Loucy (cell line): ENCODE measurements at regions not wholly inside any gene's neighbourhood (a gene's known extent, or its start where the extent isn't known, plus 50 kb on each side); places are given as distances from the start of the nearest gene placed in this dataset.

Experiments
- H2AFZ ChIP-seq: fragments of 200-600 bp; sonication (generic); 2 replicates; pipeline ENCODE4 v1.6.0; 2016; ENCODE audit warnings: antibody characterized with exemption, mild to moderate bottlenecking, low read length, moderate library complexity
- H3F3A ChIP-seq: fragments of 200-600 bp; 2 replicates; pipeline ENCODE4 v1.6.0; 2016; ENCODE audit warnings: antibody characterized with exemption, low read depth, mild to moderate bottlenecking
- H3K27me3 ChIP-seq: fragments of 200-600 bp; sonication (generic); 2 replicates; pipeline ENCODE4 v1.6.1; 2014; ENCODE audit warnings: low read length, mild to moderate bottlenecking; ENCODE audit not compliant: insufficient read depth, poor library complexity, severe bottlenecking
- H3K36me3 ChIP-seq: fragments of 200-600 bp; sonication (generic); 2 replicates; pipeline ENCODE4 v1.6.1; 2016; ENCODE audit warnings: low read length; ENCODE audit not compliant: insufficient read depth
- H3K4me1 ChIP-seq: fragments of 200-600 bp; sonication (generic); 2 replicates; pipeline ENCODE4 v1.5.1; 2014; ENCODE audit warnings: low read length, mild to moderate bottlenecking; ENCODE audit not compliant: insufficient read depth, poor library complexity, severe bottlenecking
- H3K4me2 ChIP-seq: fragments of 200-600 bp; sonication (generic); 2 replicates; pipeline ENCODE4 v1.6.0; 2014; ENCODE audit warnings: antibody characterized with exemption, low read length, low read depth, mild to moderate bottlenecking; ENCODE audit not compliant: poor library complexity, severe bottlenecking
- H3K4me3 ChIP-seq: fragments of 200-600 bp; sonication (generic); 2 replicates; pipeline ENCODE4 v1.5.1; 2014; ENCODE audit warnings: low read length, mild to moderate bottlenecking, mixed read lengths; ENCODE audit not compliant: poor library complexity, severe bottlenecking
- H3K79me2 ChIP-seq: fragments of 200-600 bp; sonication (generic); 2 replicates; pipeline ENCODE4 v1.6.1; 2014; ENCODE audit warnings: low read length; ENCODE audit not compliant: insufficient read depth
- H3K9ac ChIP-seq: fragments of 200-600 bp; sonication (generic); 2 replicates; pipeline ENCODE4 v1.6.0; 2014; ENCODE audit warnings: mild to moderate bottlenecking, low read depth, low read length, moderate library complexity; ENCODE audit not compliant: poor library complexity, severe bottlenecking
- H3K9me2 ChIP-seq: fragments of 200-600 bp; sonication (generic); replicated peaks from 2 replicates; pipeline ENCODE4 v1.6.1; 2016; ENCODE audit warnings: low read depth, low read length, mixed read lengths
- H3K9me3 ChIP-seq: fragments of 200-600 bp; sonication (generic); 2 replicates; pipeline ENCODE4 v1.6.1; 2014; ENCODE audit warnings: mild to moderate bottlenecking, antibody characterized with exemption, low read length, low read depth; ENCODE audit not compliant: insufficient read depth
- H4K20me1 ChIP-seq: fragments of 200-600 bp; sonication (generic); 2 replicates; pipeline ENCODE4 v1.6.0; 2014; ENCODE audit warnings: antibody characterized with exemption, low read length, mild to moderate bottlenecking; ENCODE audit not compliant: insufficient read depth, poor library complexity, severe bottlenecking
- CTCF ChIP-seq: fragments of 200-600 bp; sonication (generic); conservative IDR thresholded peaks from 2 replicates; pipeline ENCODE4 v1.5.1; 2014; ENCODE audit warnings: mild to moderate bottlenecking, antibody characterized with exemption, low read length
- EZH2phosphoT487 ChIP-seq: fragments of 200-600 bp; IDR thresholded peaks from 2 replicates; pipeline ENCODE4 v1.6.1; 2018; ENCODE audit warnings: antibody characterized with exemption, mild to moderate bottlenecking, moderate library complexity, borderline replicate concordance

- no peaks in the 10 kb centered on the region for H3F3A ChIP-seq
- no peak overlapping the region for H3K4me3 ChIP-seq
- no peaks in the 10 kb centered on the region for H4K20me1 ChIP-seq
- no peaks in the 10 kb centered on the region for H3K36me3 ChIP-seq
- no peak overlapping the region for H3K4me2 ChIP-seq
- H3K27me3 ChIP-seq: no peaks in the 10 kb centered on the region
- no peaks in the 10 kb centered on the region for H3K9me2 ChIP-seq
- no peaks in the 10 kb centered on the region for H3K9me3 ChIP-seq
- H3K9ac ChIP-seq: no peak overlapping the region
- H3K4me1 ChIP-seq: no peaks in the 10 kb centered on the region
- H2AFZ ChIP-seq: no peak overlapping the region
- TF ChIP-seq CTCF: no peak
- TF ChIP-seq EZH2phosphoT487: no peak
- no peaks in the 10 kb centered on the region for H3K79me2 ChIP-seq
These were observed 130.6 kb downstream of the ATP23 start for GRCh38 chr12:58071994-58072393.

GRCh38 chr12:58074259-58074658 is 132.9 kb downstream of the ATP23 start:
- Histone ChIP-seq H3K4me1 (no peaks in the 10 kb centered on the region), H3K9me2 (no peaks in the 10 kb centered on the region), H3K9me3 (no peaks in the 10 kb centered on the region), H3K27me3 (no peaks in the 10 kb centered on the region), H3K9ac (no peak overlapping the region), H4K20me1 (no peaks in the 10 kb centered on the region), H3K4me2 (no peak overlapping the region), H3K79me2 (no peaks in the 10 kb centered on the region), H3F3A (no peaks in the 10 kb centered on the region), H3K36me3 (no peaks in the 10 kb centered on the region), H2AFZ (no peak overlapping the region), H3K4me3 (no peak overlapping the region)
- no peak for TF ChIP-seq CTCF
- no peak for TF ChIP-seq EZH2phosphoT487

- Histone ChIP-seq H3K9me3 (no peaks in the 10 kb centered on the region), H3K4me3 (no peak overlapping the region), H3K27me3 (no peaks in the 10 kb centered on the region), H3K9me2 (no peaks in the 10 kb centered on the region), H4K20me1 (no peaks in the 10 kb centered on the region), H3F3A (no peaks in the 10 kb centered on the region), H3K36me3 (no peaks in the 10 kb centered on the region), H3K9ac (no peak overlapping the region), H3K79me2 (no peaks in the 10 kb centered on the region), H3K4me1 (no peaks in the 10 kb centered on the region), H3K4me2 (no peak overlapping the region), H2AFZ (no peak overlapping the region)
- TF ChIP-seq EZH2phosphoT487 (no peak), CTCF (no peak)
These were observed 138.4 kb downstream of the ATP23 start for GRCh38 chr12:58079806-58080205.
